ENCODE measurements at regions not wholly inside any gene's neighbourhood (a gene's known extent, or its start where the extent isn't known, plus 50 kb on each side); places are given as distances from the start of the nearest gene placed in this dataset.

DNA sequence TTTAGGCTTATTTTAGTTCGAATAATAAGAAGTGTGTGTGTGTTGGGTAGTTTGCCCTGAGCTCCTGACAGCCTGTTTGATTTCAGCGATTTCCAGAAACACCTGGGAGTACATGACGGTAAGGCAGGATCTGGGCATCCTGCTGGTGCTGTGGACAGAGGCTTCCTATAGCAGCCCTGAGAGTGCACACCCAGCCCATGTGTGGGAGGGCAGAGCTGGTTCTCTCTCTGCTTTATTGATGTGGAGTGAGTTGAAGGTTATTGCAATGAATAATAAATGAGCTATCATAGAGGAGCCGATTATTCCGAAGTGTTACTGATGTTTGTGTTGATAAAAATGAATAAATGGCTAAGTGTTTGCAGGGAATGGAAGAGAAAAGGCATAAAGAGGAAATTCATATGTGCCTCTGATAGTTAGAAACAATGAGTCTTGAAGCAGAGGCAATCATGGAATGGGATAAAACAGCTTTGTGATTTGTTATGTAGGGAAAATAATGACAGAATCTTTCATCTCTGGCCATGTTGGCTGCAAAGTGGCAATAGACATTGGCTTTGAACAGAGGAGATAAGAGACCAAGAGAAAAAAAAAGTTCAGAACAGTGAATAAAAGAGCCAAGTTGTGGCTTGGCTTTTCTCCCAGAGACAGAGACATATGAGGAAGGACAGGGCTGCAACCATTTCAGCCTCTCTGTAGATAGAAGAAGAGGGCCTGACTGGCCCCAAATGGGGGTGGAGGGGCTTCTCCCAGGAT lies 166.2 kb upstream of the CHD6 start:
- TF ChIP-seq, protein P1, sequence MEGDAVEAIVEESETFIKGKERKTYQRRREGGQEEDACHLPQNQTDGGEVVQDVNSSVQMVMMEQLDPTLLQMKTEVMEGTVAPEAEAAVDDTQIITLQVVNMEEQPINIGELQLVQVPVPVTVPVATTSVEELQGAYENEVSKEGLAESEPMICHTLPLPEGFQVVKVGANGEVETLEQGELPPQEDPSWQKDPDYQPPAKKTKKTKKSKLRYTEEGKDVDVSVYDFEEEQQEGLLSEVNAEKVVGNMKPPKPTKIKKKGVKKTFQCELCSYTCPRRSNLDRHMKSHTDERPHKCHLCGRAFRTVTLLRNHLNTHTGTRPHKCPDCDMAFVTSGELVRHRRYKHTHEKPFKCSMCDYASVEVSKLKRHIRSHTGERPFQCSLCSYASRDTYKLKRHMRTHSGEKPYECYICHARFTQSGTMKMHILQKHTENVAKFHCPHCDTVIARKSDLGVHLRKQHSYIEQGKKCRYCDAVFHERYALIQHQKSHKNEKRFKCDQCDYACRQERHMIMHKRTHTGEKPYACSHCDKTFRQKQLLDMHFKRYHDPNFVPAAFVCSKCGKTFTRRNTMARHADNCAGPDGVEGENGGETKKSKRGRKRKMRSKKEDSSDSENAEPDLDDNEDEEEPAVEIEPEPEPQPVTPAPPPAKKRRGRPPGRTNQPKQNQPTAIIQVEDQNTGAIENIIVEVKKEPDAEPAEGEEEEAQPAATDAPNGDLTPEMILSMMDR (IDR thresholded peaks at IDR 0.05): no peak
- TF ChIP-seq POLR2A (IDR thresholded peaks at IDR 0.05): no peak

Measured in uterus (tissue), 2 donors.